DOHH2 (cell line): ENCODE measurements at regions not wholly inside any gene's neighbourhood (a gene's known extent, or its start where the extent isn't known, plus 50 kb on each side); places are given as distances from the start of the nearest gene placed in this dataset.

ENCODE experiments used
- EZH2phosphoT487 ChIP-seq: fragments of 200-600 bp; sonication (generic); IDR thresholded peaks from 2 replicates; pipeline ENCODE4 v1.6.1; 2017; ENCODE audit warnings: borderline replicate concordance, mild to moderate bottlenecking, antibody characterized with exemption, low read length, moderate library complexity, mixed read lengths
- TF ChIP-seq, protein P1 (sequence below): fragments of 200-600 bp; sonication (generic); IDR thresholded peaks from one replicate; pipeline ENCODE4 v1.5.1; 2014; ENCODE audit warnings: antibody characterized with exemption, mild to moderate bottlenecking, low read depth, low read length; ENCODE audit not compliant: poor library complexity, severe bottlenecking

- TF ChIP-seq, protein P1, sequence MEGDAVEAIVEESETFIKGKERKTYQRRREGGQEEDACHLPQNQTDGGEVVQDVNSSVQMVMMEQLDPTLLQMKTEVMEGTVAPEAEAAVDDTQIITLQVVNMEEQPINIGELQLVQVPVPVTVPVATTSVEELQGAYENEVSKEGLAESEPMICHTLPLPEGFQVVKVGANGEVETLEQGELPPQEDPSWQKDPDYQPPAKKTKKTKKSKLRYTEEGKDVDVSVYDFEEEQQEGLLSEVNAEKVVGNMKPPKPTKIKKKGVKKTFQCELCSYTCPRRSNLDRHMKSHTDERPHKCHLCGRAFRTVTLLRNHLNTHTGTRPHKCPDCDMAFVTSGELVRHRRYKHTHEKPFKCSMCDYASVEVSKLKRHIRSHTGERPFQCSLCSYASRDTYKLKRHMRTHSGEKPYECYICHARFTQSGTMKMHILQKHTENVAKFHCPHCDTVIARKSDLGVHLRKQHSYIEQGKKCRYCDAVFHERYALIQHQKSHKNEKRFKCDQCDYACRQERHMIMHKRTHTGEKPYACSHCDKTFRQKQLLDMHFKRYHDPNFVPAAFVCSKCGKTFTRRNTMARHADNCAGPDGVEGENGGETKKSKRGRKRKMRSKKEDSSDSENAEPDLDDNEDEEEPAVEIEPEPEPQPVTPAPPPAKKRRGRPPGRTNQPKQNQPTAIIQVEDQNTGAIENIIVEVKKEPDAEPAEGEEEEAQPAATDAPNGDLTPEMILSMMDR = no peak
- TF ChIP-seq EZH2phosphoT487 = no peak
Observed at GRCh38 chr2:37864217-37864616, 60.9 kb upstream of the RMDN2 start.
